HG03097 (cell line): ENCODE measurements at regions not wholly inside any gene's neighbourhood (a gene's known extent, or its start where the extent isn't known, plus 50 kb on each side); places are given as distances from the start of the nearest gene placed in this dataset.

ENCODE experiments used
- ATAC-seq: cut with Tn5 transposase; IDR thresholded peaks from one replicate; pipeline ENCODE4 v1.9.1; 2021; ENCODE audit not compliant: unreplicated experiment, low FRiP score

DNA sequence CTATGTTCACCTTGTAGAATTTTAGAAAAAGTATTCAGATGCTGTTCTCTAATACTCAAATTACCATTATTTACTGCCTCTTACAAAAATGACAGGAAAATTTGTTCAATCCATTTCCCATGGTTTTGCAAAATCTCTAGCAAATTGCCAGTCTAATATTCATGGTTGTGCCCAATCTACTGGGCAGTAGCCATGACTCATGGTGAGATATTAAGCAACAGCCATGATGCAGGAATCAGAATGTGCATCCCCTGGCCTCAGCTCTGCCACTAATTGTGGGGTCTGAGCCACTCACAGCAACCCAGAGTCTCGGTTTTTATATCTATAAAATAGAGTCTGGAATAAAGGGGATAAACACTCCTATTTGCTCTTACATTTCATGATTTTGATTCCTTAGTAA is 353.6 kb downstream of the DEPDC1B start:
- no peak for ATAC-seq

DNA sequence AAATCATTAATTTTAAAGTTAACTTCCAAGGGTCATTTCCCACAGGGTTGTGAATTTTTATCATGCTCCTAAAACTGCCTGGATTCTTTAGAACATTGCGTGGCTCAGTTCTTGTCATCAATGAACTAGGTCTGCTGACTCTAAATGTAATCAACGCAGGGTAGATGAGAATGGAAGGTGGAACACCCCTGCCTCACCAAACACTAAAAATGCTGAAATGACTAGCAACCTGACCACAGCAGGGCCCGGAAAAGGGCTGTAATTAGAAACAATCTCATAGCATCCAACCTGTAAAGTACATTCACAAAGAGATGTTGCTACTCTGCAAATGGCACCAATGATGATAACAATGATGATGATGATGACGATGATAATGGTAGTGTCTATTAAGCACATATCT is 356.9 kb downstream of the DEPDC1B start:
- ATAC-seq, result no peak

DNA sequence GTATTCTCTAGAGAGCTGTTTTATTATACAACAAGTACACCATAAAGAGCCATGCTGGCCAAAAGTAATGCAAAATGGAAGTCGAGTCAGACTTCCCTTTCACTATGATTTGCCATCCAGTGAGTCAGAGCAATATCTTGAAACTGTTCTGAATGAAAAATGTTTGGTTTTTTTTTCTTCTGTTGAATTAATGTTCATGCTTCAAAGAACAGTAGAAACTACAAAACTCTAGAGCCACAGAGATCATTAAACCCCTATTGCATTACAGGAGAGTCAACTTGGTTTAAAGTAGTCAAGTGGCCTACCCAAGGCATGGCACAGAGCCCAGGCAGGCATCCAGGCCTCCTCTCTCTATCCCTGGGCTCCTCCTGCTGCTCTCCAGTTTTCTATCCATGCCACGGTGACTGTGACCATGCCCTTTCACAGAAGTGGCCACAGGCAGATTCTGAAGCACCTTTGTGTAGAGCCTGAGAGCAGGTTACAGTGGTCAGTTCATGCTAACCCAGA is 358.9 kb downstream of the DEPDC1B start:
- no peak for ATAC-seq

DNA sequence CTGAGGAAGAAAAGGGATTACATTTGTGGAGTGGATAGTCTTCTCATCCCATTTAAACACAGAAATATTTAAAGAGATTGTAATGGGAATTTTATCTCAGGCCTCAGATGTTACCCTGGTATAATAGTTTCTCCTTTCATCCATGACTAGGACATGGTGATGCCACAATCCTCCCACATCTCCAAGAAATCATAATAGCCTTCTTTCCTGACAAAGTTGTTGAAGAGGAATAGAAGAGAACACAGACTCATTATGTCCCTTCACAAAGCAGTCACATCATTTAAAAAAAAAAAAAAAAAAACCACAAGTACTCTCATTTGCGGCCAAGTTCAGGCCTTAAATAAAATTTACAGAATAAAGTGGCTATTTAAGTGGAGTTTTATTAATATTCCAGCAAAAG is 359.6 kb downstream of the DEPDC1B start:
- ATAC-seq, result no peak

DNA sequence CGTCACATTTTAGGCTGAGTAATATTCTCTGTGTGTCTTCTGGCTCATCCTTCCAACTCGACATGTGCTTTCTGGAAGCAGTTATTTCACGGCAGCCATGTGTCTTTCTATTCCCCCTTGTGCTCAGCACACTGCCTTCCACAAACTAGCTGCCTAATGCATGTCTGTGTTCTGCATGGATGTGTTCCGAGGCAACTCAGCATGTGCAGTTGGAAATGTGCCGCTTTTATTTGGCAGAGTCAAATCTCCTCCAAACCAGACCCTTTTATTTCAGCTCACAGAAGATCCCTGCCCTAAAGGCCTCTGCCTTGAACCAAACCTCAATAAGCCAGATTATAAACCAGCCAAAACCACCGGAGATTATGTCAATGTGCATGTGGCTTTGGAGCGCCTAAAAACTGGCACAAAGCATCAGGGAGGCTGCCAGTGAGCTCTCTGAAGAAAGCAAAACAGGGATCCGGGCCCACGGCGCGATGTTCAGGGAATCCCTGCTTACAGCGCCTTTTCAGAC is 360.2 kb downstream of the DEPDC1B start:
- ATAC-seq, result no peak

DNA sequence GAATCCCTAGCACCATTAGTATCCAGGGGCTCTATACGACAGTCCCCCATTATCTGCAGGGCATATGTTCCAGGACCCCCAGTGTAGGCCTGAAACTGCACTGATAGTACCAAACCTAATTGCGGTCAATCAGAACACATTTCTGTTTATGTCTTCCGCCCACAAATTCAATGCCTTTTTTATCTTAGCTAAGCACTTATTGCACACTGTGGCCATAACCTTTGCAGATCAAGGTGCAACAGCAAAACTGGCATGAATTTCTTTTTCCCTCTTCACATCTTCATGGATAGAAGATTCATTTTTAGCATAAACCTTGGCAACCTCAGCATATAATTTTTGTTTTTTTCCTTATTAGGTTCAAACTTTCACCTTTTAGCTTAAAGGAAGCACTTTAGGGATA is 361.1 kb downstream of the DEPDC1B start:
- ATAC-seq, result no peak

DNA sequence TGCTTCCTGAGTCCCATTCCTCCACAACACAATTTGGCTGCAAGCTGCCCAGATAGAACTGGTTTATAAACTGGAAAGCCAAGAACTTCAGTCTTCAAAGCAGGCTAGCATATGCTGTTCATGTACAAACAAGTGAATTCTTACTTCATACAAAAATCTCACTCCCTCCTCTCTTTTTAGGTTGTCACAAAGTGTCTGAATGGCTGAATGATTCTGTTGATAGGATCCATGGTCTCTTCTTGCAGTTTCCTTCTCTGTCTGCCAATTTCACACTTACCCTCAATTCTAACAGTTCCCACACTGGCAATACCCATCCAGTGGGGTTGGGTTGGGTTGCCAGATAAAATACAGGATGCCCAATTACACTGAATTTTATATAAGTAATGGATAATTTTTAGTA is 363.5 kb downstream of the DEPDC1B start:
- ATAC-seq, result no peak

DNA sequence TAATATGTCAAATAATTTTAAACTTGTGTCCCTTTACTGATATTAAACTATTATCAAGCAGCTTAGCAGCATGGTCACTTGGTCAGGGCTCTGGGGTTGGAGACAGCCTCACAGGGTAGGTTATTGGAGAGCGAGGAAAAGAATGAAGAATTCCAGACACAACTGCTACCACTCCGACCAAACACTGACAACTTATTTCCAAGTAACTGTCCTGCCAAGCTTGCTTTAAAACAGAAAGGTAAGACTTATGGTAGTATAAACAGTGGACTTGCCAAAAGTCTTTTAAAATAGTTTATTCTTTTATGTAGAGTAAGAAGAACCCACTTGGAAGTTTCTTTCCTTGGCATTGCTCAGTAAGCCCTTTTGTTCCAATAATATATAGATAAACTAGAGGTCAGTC is 364.1 kb downstream of the DEPDC1B start:
- no peak for ATAC-seq

DNA sequence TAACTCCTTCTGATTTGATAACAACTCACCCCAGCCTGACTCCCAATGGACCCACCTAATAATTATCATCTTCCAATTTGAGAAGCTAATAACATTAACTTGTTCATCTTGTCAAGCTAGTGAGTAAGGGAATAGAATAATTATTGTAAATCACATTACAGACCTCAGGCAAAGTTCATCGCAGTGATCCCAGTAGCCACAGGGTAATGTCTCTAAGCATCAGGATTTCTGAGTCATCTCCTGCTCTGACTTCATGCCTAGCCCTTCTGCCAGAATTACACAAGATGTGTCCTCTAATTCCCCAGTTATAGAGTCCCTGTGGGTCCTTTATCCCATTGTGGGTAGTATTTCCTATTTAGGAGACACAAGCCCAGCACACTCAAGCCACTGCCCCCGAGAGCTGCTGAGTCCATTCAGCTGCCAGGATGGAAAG is 365.7 kb downstream of the DEPDC1B start:
- ATAC-seq, result no peak

DNA sequence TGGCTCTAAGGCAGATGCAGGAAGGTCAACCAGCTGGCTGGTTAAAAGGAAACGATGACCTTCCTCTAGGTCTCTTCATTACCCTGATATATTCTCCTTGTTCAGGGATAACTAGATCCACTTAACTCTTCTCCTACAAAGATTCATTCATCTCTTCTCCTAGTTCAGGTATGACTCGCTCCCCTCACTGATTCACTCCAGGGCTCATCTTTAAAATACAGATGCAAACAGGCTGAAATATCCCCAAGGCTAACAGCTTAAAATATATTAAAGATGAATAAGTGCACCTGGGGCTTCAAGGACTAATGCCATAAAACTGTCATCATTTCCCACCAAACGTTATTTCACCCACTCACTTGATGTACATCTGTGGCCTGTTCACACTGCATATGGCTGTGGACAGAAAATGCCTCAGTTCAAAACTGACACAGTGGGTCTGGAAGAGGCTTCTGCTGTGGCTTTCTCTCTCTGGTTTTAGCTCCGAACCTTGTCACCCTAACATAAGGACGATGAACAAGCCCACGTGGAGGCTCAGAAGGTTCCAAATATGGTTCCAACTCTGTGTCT is 366.9 kb downstream of the DEPDC1B start:
- ATAC-seq, result no peak

DNA sequence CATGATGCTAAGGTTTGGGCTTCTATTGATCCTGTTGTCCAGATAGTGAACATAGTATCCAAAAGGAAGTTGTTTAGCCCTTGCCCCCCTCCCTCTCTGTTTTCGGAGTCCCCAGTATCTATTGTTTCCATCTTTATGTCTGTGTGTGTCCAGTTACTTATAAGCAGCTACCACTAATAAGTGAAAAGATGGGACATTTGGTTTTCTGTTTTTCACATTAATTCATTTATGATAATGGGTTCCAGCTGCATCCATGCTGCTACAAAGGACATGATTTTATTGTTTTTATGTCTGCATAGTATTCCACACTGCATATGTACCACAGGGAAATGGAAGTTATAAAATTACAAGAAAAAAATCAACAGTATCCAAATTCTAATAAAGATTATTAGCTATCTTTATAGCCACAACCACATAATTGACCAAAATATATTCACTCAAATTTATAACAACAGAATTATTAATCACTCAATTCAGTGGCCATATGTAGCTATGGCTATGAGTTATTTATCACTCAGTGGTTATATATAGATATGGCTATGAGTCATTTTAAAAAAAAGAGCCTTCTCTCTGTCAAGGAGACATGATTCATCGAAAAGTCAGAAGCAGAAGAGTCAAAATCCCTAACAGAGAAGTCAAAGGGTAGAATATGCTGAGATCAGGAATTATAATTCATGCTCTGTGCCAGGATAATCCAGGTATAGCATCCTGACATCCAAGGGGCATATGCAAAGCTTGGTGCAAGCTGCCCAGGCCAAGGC is 367.5 kb downstream of the DEPDC1B start:
- no peak for ATAC-seq

DNA sequence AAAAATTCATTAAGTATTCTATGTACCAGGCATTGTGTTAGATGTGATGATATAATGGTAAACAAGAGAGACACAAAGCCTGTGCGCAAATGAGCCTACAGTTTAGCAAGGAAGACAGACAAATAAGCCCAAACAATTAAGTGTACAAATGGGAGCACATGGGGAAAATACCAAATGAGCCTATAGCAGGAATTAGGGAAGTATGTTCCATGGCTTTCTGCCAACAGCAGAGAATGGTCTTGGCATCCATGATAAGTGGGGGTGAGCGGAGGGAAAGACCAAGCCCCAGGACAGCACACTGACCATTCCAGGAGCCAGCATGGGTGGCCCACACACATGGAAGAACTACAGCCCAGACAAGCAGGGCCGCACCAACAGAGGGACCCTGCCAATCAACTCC is 369.7 kb downstream of the DEPDC1B start:
- no peak for ATAC-seq

DNA sequence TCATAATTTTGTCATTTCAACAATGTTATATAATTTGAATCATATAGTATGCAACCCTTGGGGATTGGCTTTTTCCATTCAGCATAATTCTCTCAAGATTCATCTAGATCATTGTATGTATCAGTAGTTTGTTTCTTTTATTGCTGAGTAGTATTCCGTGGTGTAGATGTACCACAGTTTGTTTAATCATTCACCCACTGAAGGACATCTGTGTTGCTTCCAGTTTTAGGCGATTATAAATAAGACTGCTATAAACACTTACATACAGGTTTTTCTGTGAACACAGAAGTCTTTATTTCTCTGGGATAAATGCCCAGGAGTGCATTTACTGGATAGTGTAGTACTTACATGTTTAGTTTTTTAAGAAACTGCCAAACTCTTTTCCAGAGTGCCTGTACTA is 374.1 kb downstream of the DEPDC1B start:
- ATAC-seq, result no peak

DNA sequence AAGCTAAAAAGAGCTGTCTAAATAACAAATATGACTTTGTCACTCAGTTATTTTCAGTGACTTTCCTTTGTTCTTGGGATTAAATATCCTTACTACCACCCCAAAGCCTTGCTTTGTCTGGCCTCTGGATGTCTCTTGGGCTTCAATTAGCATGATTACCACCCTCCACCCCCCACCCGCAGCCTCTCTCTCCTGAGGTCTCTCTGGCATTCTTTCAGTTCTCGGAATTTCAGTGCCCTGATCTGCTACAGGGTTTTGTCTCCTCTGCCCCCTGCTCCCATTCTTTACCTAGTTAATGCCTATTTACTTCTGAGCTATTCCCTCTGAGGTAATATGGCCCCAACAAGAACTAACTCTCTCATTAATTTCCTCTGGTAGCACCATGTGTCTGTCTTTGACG is 376.4 kb downstream of the DEPDC1B start:
- no peak for ATAC-seq

DNA sequence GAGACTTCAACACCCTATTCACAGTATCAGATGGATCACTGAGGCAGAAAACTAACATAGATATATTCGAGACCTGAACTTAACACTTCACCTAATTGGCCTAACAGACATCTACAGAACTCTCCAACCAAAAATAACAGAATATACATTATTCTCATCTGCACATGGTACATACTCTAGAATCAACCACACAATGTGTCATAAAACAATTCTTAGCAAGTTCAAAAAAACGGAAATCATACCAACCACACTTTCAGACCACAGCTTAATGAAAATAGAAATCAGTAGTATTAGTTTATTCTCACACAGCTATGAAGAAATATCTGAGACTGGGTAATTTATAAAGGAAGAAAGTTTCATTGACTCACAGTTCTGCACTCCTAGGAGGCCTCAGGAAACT is 387.9 kb downstream of the DEPDC1B start:
- ATAC-seq, result no peak

DNA sequence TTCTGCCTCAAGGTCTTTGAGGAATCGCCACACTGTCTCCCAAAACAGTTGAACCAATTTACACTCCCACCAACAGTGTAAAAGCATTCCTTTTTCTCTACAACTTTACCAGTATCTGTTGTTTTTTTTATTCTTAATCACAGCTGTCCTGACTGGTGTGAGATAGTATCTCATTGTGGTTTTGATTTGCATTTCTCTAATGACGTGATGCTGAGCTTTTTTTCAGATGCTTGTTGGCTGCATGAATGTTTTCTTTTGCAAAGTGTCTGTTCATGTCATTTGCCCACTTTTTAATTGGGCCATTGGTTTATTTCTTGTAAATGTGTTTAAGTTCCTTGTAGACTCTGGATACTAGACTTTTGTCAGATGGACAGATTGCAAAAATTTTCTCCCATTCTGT is 400.0 kb downstream of the DEPDC1B start:
- no peak for ATAC-seq

DNA sequence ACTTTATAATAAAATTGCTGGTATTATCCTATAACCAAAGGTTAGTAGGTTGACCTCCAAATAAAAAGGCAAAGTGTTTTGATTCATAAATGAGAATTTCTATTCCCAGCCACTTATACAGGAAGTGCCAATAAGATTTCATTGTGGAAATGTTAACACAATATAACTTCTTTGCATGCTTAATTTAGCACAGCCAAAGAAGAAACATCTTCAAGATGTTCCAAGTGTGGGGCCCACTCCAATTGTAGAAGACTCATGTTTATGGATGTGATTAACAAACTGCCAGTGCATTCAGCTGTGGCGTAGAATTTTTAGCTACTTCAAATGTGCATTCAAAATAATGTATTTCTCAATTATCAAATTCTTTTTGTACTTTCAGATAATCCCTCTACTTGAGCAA is 402.3 kb downstream of the DEPDC1B start:
- no peak for ATAC-seq

DNA sequence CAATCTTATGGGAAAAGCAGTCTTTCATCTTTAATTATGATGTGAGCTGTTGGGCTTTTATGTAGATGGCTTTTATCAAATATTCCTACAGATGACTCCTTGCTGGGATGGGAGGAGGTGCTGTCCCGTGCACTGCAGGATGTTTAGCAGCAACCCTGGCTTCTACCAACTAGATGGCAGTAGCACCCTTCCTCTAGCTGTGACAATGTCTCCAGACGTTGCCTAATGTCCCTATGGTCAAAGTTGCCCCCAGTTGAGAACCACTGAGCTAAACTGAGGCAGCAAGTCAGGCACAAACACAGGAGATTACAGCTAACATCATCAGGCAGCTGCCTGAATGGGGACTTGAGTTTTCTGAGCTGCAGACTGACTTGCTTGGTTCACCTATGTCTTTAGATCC is 401.9 kb upstream of the PDE4D start:
- ATAC-seq, result peak; percentile 56

DNA sequence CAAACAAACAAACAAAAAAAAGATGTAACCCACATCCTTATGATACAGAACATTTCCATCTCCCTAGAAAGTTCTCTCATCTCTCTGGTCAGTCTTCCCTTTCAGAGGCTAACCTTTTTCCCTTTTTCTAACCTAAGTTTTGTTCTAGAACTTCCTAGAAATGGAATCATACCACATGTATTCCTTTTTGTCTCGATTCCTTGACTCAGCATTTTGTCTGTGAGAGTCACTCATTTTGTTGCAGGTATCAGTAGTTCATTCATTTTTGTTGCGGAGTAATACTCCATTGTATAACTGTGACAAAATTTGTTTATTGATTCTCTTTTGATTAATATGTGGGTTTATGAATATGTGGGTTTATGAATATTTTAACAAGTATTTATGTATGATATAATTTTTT is 400.0 kb upstream of the PDE4D start:
- no peak for ATAC-seq

DNA sequence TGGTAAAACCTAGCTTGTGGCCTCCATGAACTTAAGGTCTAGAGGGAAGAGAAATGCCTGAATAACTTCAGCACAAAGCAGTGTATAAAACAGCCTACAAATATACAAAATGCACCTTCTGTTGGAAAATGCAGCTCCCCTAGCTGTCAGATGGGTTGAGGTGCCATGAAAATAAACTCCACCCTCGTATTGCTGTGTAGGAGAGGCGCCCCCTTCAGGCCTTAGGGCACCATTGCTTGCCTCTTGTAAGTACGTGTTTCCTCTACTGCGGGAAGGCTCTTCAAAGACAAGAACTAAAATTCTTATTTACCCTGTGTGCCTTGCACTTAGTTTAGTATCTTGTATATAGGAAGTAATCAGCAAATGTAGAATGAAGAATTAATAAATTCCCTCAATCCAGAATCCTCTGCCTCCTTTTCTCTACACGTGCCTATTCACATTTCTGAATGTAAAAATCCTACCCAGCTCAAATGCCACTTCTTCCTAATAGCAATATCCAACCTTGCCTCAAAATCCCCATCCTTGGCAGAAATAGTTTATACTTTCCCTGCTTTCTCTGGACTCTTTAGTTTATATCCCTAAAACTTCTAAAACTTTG is 393.7 kb upstream of the PDE4D start:
- ATAC-seq, result peak; percentile 73

DNA sequence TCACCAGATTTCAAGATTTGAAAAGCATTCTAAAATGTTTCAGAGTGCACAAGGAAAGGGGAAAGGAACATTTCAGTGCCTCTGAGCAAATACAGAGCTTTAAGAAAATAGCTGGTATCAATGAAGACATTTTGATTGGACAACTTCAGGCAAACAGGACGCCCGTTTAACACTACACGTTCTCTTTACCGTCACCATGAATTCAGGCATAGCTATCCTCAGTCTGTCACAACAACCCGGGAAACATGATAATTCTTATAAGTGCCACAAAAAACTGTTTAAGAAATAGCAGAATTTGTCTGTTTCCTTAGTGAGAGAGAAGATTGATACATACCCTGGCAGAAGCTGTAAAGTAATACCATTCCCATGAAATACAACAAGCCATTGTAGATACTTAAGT is 392.4 kb upstream of the PDE4D start:
- no peak for ATAC-seq

DNA sequence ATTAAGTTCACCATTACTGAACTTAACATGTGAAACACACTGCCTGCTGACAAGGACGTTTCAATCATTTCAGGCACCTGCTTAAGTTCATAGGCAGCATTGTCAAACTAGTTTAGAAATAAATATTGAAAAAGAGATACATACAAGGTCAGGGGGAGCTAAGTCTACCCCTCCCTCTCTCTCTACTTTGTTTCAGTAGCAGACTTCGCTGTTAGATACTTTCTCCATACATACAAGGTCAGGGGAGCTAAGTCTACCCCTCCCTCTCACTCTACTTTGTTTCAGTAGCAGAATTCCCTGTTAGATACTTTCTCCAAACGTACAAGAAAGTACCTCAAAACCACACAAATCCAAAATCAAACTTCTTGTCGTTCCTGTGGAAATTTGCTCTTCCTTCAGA is 387.4 kb upstream of the PDE4D start:
- ATAC-seq, result no peak
